ENCODE measurements at regions not wholly inside any gene's neighbourhood (a gene's known extent, or its start where the extent isn't known, plus 50 kb on each side); places are given as distances from the start of the nearest gene placed in this dataset.

GRCh38 chr11:71327156-71328085, 75.0 kb upstream of the SHANK2 start:
- Histone ChIP-seq H3K36me3 (ENCODE audit: control insufficient read depth in 2 of 2, insufficient read depth in 1 of 2, low read length in 2 of 2) (no peaks in the 10 kb centered on the region), H3K4me1 (ENCODE audit: control insufficient read depth, insufficient read depth, low read length) (no peaks in the 10 kb centered on the region), H3K9me3 (ENCODE audit: control insufficient read depth, insufficient read depth, low read depth, low read length) (no peaks in the 10 kb centered on the region), H3K27ac (ENCODE audit: extremely low read depth, low read depth, low read length) (no peak overlapping the region), H3K4me3 (ENCODE audit: low read depth, low read length) (no peak overlapping the region)
- TF ChIP-seq ZNF561 (tag by site-specific recombination; IDR thresholded peaks at IDR 0.05; ENCODE audit: borderline replicate concordance) (no peak), EGR2 (tag by site-specific recombination; IDR thresholded peaks at IDR 0.05; ENCODE audit: low read depth) (no peak), ZNF280D (tag by site-specific recombination; IDR thresholded peaks at IDR 0.05) (no peak), ZNF558 (tag by site-specific recombination; IDR thresholded peaks at IDR 0.05) (no peak), ZEB2 (tag by site-specific recombination; IDR thresholded peaks at IDR 0.05) (no peak), ZNF843 (tag by site-specific recombination; IDR thresholded peaks at IDR 0.05) (no peak), PRDM10 (tag by site-specific recombination; IDR thresholded peaks at IDR 0.05) (no peak), ZNF704 (tag by site-specific recombination; IDR thresholded peaks at IDR 0.05) (no peak), ZNF112 (tag by site-specific recombination; IDR thresholded peaks at IDR 0.05) (no peak)
- CTCF ChIA-PET: interaction anchor here (0.7 kb wide), 1 partner anchor 28 kb away, joined by 3 read pairs; no protein-coding TSS in a partner anchor
- POLR2A ChIA-PET: no interaction called here

GRCh38 chr11:71326328-71326940, 74.1 kb upstream of the SHANK2 start:
- no peaks in the 10 kb centered on the region for H3K4me1 ChIP-seq (ENCODE audit: control insufficient read depth, insufficient read depth, low read length)
- H3K4me3 ChIP-seq (ENCODE audit: low read depth, low read length): no peak overlapping the region
- TF ChIP-seq ELK4 (IDR thresholded peaks at IDR 0.05; ENCODE audit: borderline replicate concordance, low read depth, low read length): no peak
- no peak for TF ChIP-seq ZNF501 (tag by site-specific recombination; IDR thresholded peaks at IDR 0.05)
- no peak for TF ChIP-seq ZNF274 (IDR thresholded peaks at IDR 0.05; ENCODE audit: low read length)
- TF ChIP-seq ZNF274 (tag by site-specific recombination; IDR thresholded peaks at IDR 0.05; ENCODE audit: borderline replicate concordance): no peak
- H3K9me3 ChIP-seq (ENCODE audit: control insufficient read depth, insufficient read depth, low read depth, low read length): no peaks in the 10 kb centered on the region
- POLR2A ChIA-PET: no interaction called here
- no peaks in the 10 kb centered on the region for H3K36me3 ChIP-seq (ENCODE audit: control insufficient read depth in 2 of 2, insufficient read depth in 1 of 2, low read length in 2 of 2)
- no peak overlapping the region for H3K27ac ChIP-seq (ENCODE audit: extremely low read depth, low read depth, low read length)
- CTCF ChIA-PET: no interaction called here
